GM23338 (cell line): ENCODE measurements at regions not wholly inside any gene's neighbourhood (a gene's known extent, or its start where the extent isn't known, plus 50 kb on each side); places are given as distances from the start of the nearest gene placed in this dataset.

Experiments used
- CREB1 ChIP-seq: fragments of 250-450 bp; sonication (Bioruptor Pico); IDR thresholded peaks from 2 replicates; pipeline ENCODE4 v1.5.0; 2020; ENCODE audit warnings: low read depth, mild to moderate bottlenecking, moderate library complexity
- CTCF ChIP-seq, 2 experiments: fragments of 200-600 bp in 1 of 2; sonication (generic) in 1 of 2; conservative IDR thresholded peaks; 2 replicates each; pipeline versions ENCODE4 v1.5.1 to v1.6.1; 2016 to 2017; ENCODE audit warnings: antibody characterized with exemption in 2 of 2, low read depth in 2 of 2, mild to moderate bottlenecking in 2 of 2, moderate library complexity in 1 of 2
- EZH2 ChIP-seq: fragments of 200-600 bp; sonication (generic); IDR thresholded peaks from one replicate; pipeline ENCODE4 v1.8.0; 2017; ENCODE audit warnings: antibody characterized with exemption, mild to moderate bottlenecking, low read depth; ENCODE audit not compliant: unreplicated experiment
- EZH2phosphoT487 ChIP-seq: fragments of 200-600 bp; sonication (generic); IDR thresholded peaks from one replicate; pipeline ENCODE4 v1.8.1; 2018; ENCODE audit warnings: antibody characterized with exemption; ENCODE audit not compliant: unreplicated experiment
- POLR2AphosphoS5 ChIP-seq: IDR thresholded peaks from 2 replicates; pipeline ENCODE4 v1.6.1; 2016; ENCODE audit warnings: antibody characterized with exemption, low read depth
- REST ChIP-seq: IDR thresholded peaks from one replicate; pipeline ENCODE4 v1.6.1; 2018; ENCODE audit warnings: antibody characterized with exemption; ENCODE audit not compliant: unreplicated experiment
- STAT1 ChIP-seq: IDR thresholded peaks from one replicate; pipeline ENCODE4 v1.6.1; 2016; ENCODE audit warnings: antibody characterized with exemption; ENCODE audit not compliant: unreplicated experiment
- TF ChIP-seq, protein P1 (sequence below): IDR thresholded peaks from 2 replicates; pipeline ENCODE4 v1.6.1; 2016; ENCODE audit warnings: antibody characterized with exemption

DNA sequence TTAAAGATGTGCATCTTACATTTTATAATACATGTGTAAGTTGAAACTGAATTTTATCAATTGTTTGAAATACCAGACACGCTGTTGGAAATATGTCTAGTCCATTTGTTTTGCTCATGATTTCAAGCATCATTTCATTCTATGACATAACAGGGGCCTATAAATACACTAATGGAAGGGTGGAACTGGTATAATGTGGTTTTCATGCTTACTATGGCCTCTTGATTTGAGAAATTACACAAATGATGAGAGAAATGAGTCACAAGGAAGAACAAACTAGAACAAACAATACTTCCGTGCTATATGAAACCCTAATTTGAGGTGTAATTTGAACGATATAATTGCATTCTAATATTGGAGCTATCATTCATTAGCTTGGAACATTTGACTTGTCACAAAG lies 663.4 kb downstream of the SLC16A7 start:
- TF ChIP-seq POLR2AphosphoS5 (no peak), CTCF (conservative IDR thresholded peaks at IDR 0.05; ENCODE audit: low read depth in 2 of 2) (no peak), EZH2 (no peak), CREB1 (no peak), REST (no peak), STAT1 (no peak), EZH2phosphoT487 (no peak)
- TF ChIP-seq, protein P1, sequence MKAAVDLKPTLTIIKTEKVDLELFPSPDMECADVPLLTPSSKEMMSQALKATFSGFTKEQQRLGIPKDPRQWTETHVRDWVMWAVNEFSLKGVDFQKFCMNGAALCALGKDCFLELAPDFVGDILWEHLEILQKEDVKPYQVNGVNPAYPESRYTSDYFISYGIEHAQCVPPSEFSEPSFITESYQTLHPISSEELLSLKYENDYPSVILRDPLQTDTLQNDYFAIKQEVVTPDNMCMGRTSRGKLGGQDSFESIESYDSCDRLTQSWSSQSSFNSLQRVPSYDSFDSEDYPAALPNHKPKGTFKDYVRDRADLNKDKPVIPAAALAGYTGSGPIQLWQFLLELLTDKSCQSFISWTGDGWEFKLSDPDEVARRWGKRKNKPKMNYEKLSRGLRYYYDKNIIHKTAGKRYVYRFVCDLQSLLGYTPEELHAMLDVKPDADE = no peak
